HG03442 (cell line): ENCODE measurements at regions not wholly inside any gene's neighbourhood (a gene's known extent, or its start where the extent isn't known, plus 50 kb on each side); places are given as distances from the start of the nearest gene placed in this dataset.
A peak's percentile ranks its signal among the peaks of the same experiment; 100 is the strongest.

Experiments
- ATAC-seq: cut with Tn5 transposase; IDR thresholded peaks from one replicate; pipeline ENCODE4 v1.9.1; 2021; ENCODE audit warnings: mild to moderate bottlenecking, moderate library complexity; ENCODE audit not compliant: unreplicated experiment

GRCh38 chr5:23257656-23258055 lies 249.8 kb upstream of the PRDM9 start:
- no peak for ATAC-seq

- no peak for ATAC-seq
Observed at GRCh38 chr5:23253621-23254198, 253.7 kb upstream of the PRDM9 start.

DNA sequence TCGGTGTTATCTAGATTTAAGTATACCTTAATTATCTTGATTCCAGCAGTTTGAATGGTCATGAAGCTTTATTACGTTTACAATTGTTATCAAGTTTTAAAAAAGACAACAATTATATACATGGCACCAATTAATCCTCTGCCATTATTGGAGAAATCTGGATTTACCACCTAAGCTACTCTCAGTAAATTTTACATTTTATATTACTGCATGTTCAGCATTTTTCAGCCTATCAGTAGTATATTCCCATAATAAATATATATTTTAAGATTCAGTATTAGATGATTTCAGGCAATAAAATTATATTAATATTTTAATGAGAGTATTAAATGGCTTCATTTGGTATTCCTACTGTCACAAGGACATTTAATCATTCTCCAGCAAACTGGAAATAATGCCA lies 264.5 kb upstream of the PRDM9 start:
- ATAC-seq, result no peak

- ATAC-seq, result no peak
Observed at GRCh38 chr5:23235246-23235645, 272.2 kb upstream of the PRDM9 start.

- ATAC-seq, result no peak
Observed at GRCh38 chr5:23234197-23234596, 273.2 kb upstream of the PRDM9 start.

- ATAC-seq, result no peak
Observed at GRCh38 chr5:23223846-23224245, 283.6 kb upstream of the PRDM9 start.

GRCh38 chr5:23221831-23222230 lies 285.6 kb upstream of the PRDM9 start:
- no peak for ATAC-seq

DNA sequence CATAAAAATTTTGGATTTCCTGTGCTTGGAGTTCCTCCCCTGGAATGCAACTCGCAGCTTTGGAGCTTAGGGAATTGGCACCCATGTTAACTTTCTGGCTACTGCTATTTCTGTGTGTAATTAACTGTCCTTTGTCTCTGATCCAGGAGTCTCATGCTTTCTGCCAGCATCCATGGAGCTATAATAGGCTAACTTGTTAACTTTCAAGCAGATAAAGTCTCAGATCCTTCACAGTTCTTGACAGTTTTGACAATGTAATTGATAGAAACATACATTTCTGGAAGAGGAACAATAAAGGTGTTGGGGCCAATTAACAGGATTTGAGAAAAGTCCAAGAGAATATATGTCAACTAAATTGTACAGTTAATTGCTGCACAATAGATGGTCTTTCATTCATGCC lies 290.2 kb upstream of the PRDM9 start:
- no peak for ATAC-seq

- ATAC-seq, result no peak
Observed at GRCh38 chr5:23216345-23216744, 291.1 kb upstream of the PRDM9 start.

DNA sequence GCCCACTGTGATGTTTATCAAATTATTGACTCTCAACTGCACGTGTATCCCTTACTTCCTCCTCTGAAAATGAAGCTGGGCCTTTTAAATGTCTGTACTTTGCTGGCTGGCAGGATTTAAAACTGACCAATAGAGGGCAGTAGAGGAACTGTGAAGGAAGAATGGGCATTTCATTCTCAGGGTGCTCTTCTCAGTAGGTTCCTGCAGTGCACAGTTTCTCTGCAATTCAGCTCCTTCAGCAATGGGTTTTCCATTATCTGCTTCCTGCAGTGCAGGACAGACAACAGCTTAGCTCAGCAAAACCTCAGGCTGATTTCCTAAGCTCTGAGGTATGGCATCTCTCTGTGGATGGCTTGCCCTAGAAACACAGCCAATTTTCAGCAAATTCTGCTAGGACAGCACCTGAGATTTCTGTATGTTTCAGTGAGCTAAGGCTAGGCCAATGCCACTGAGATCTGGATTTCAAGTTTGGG lies 298.4 kb upstream of the PRDM9 start:
- peak; percentile 84 for ATAC-seq

DNA sequence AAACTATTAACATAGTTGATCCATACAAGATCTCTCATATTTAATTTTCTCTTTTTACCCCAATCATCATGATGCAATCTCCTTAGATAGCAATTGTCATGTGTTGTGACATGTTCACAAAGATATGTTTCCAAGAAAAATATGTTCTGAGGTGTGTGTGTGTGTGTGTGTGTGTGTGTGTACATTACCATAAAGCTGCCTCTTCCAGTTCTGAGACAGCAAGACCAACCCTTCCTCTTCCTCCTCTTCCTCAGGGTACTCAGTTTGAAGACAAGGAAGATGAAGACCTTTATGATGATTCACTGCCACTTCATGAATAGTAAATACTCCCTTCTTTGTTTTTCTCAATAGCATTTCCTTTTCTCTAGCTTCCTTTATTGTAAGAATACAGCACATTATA lies 303.3 kb upstream of the PRDM9 start:
- no peak for ATAC-seq

GRCh38 chr5:23169660-23170416 lies 316.7 kb upstream of the CDH12 start:
- no peak for ATAC-seq

DNA sequence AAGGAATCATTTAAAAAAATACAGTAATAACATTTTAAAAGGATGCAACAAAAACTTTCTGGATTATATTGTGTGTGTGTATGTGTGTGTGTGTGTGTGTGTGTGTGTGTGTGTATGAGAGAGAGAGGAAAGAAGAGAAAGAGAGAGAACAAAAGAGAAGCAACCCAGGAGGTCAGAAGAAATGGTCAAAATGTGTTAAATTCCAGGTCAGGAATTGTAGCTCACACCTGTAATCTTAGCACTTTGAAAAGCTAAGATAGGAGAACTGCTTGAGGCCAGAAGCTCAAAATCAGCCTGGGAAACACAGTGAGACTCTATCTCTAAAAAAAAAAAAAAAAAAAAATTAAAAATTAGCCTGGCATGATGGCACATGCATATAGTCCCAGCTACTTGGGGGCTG lies 311.8 kb upstream of the CDH12 start:
- no peak for ATAC-seq

GRCh38 chr5:23158179-23158578 lies 305.0 kb upstream of the CDH12 start:
- no peak for ATAC-seq

DNA sequence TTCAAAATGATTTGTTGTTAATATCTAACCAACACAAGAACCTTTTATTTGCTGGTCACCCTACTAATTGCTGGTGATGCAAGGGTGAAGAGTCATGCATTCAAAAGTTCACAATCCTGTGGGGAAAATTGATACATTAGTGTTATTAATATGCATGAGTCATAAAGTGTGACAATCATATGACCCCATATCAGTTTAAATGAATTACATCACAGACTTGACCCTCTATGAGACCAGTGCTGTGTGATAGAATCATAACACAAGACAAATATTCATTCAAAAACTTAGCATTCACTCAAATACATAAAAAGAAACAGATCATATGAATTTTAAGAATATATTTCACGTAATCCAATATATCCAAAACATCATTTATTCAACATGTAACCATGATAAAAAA lies 304.6 kb upstream of the CDH12 start:
- ATAC-seq, result no peak

GRCh38 chr5:23157169-23157568 lies 304.0 kb upstream of the CDH12 start:
- ATAC-seq, result no peak

DNA sequence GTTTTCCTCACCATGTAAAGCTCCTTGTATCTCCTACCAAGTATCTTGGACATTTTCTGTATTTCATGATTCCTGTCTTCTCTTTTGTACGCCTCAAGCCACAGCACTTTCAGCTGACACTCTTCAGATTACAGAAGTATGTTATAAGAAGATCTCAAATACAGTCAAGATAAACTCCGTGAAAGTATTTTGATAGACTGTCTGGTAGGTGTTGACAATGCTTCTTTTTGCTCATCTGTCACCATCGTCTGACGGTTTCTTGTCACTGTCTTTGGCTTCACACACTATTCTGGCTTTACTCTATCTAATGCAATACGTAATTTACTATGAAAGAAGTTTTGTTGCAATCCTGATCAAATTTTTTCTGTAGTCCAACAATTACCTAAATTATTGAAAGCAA lies 294.5 kb upstream of the CDH12 start:
- no peak for ATAC-seq

GRCh38 chr5:23146183-23146582 lies 293.0 kb upstream of the CDH12 start:
- ATAC-seq, result no peak

DNA sequence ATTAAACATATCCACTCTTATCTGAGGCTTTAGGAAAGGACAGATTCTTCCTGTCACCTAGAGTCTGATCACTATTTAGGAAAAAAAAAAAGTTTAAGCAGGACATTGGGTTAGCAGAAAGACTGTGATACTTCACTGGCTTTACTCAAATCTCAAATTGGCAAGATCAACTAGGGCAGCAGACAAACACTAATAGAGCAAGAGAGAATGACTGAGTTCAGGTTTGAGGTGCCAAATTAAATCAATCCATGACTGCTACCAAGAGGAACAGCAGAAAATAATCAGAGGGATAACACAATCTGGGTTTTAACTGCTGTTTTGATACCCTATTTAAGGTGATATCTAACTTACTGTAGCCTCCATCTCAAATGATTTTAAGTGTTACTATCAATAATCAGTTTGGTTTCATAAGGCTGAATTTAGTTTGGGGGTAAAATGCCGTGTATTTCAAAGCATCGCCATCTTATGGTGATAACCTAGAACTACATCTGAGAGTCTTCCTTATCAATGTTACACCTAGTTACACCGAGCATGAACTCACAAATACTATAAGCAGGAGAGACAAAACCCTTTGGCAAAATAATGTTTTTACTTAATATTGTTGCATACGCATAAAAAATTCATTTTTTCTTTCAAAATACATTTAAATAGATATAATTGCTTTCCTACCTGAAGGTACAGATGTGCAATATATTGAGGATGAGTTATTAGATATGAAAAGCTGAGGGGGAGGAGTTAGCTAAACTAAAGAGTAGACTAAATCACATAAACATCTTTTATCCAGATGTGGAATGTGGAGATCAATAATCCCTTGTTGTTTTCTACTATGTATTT lies 286.4 kb upstream of the CDH12 start:
- peak; percentile 78 for ATAC-seq

GRCh38 chr5:23136958-23137357 lies 283.8 kb upstream of the CDH12 start:
- ATAC-seq, result no peak

GRCh38 chr5:23132231-23132630 lies 279.1 kb upstream of the CDH12 start:
- no peak for ATAC-seq

GRCh38 chr5:23112237-23112636 lies 259.1 kb upstream of the CDH12 start:
- no peak for ATAC-seq
